Liver (tissue), 8 donors: ENCODE measurements at regions not wholly inside any gene's neighbourhood (a gene's known extent, or its start where the extent isn't known, plus 50 kb on each side); places are given as distances from the start of the nearest gene placed in this dataset.

Source experiments
- DNase-seq: peaks from one replicate; pipeline ENCODE4 v3.0.0-alpha.2; 2017; ENCODE audit warnings: low spot score
- H3K27ac ChIP-seq, 2 donors: one replicate each; pipeline ENCODE4 v1.7.0; 2013; ENCODE audit warnings: inconsistent platforms in 2 of 2, low read length in 2 of 2, control low read depth in 1 of 2, low read depth in 1 of 2, mild to moderate bottlenecking in 1 of 2
- H3K27me3 ChIP-seq, 4 donors: one replicate each; pipeline versions ENCODE4 v1.6.1 to v1.7.0; 2013; ENCODE audit warnings: low read length in 3 of 4, inconsistent platforms in 1 of 4, mild to moderate bottlenecking in 1 of 4, moderate library complexity in 1 of 4; ENCODE audit not compliant: control insufficient read depth in 4 of 4, insufficient read depth in 4 of 4
- H3K36me3 ChIP-seq, 4 donors: one replicate each; pipeline versions ENCODE4 v1.6.1 to v1.7.0; 2013; ENCODE audit warnings: low read length in 3 of 4, mild to moderate bottlenecking in 3 of 4, low read depth in 1 of 4, moderate library complexity in 1 of 4; ENCODE audit not compliant: control insufficient read depth in 4 of 4, insufficient read depth in 3 of 4
- H3K4me1 ChIP-seq, 4 donors: one replicate each; pipeline versions ENCODE4 v1.6.1 to v1.7.0; 2013; ENCODE audit warnings: low read length in 3 of 4, mild to moderate bottlenecking in 3 of 4, moderate library complexity in 1 of 4; ENCODE audit not compliant: control insufficient read depth in 4 of 4, insufficient read depth in 4 of 4
- H3K4me3 ChIP-seq, 3 donors: one replicate each; pipeline versions ENCODE4 v1.6.1 to v1.7.0; 2013; ENCODE audit warnings: low read length in 3 of 3, control low read depth in 1 of 3, low read depth in 1 of 3, mild to moderate bottlenecking in 1 of 3
- H3K9ac ChIP-seq, 2 donors: one replicate each; pipeline ENCODE4 v1.7.0; 2013; ENCODE audit warnings: low read length in 2 of 2, mild to moderate bottlenecking in 2 of 2, moderate library complexity in 2 of 2, control low read depth in 1 of 2, low read depth in 1 of 2
- H3K9me3 ChIP-seq, 4 donors: one replicate each; pipeline versions ENCODE4 v1.6.1 to v1.7.0; 2013; ENCODE audit warnings: low read length in 3 of 4; ENCODE audit not compliant: control insufficient read depth in 4 of 4
- EGR1 ChIP-seq, 2 donors: IDR thresholded peaks; 2 replicates each; pipeline ENCODE4 v1.6.1; 2016 to 2018; ENCODE audit warnings: antibody characterized with exemption in 2 of 2, low read depth in 2 of 2
- FOXA1 ChIP-seq: IDR thresholded peaks from 2 replicates; pipeline ENCODE4 v1.6.1; 2016; ENCODE audit warnings: antibody characterized with exemption
- FOXA2 ChIP-seq: IDR thresholded peaks from 2 replicates; pipeline ENCODE4 v1.6.1; 2016; ENCODE audit warnings: antibody characterized with exemption
- GABPA ChIP-seq, 2 donors: IDR thresholded peaks in 1 of 2; conservative IDR thresholded peaks in 1 of 2; 2 replicates each; pipeline ENCODE4 v1.6.1; 2016; ENCODE audit warnings: antibody characterized with exemption in 2 of 2, mild to moderate bottlenecking in 1 of 2, moderate library complexity in 1 of 2
- HNF4G ChIP-seq: IDR thresholded peaks from 2 replicates; pipeline ENCODE4 v1.6.1; 2016; ENCODE audit warnings: antibody characterized with exemption
- RAD21 ChIP-seq, 2 donors: IDR thresholded peaks; 2 replicates each; pipeline ENCODE4 v1.6.1; 2016; ENCODE audit warnings: antibody characterized with exemption in 2 of 2, mild to moderate bottlenecking in 2 of 2
- RXRA ChIP-seq, 2 donors: IDR thresholded peaks; 2 replicates each; pipeline ENCODE4 v1.6.1; 2017 to 2018; ENCODE audit warnings: antibody characterized with exemption in 2 of 2, mild to moderate bottlenecking in 1 of 2
- SP1 ChIP-seq: IDR thresholded peaks from 2 replicates; pipeline ENCODE4 v1.6.1; 2018; ENCODE audit warnings: antibody characterized with exemption, mild to moderate bottlenecking
- TAF1 ChIP-seq: conservative IDR thresholded peaks from 2 replicates; pipeline ENCODE4 v1.6.1; 2016; ENCODE audit warnings: antibody characterized with exemption, mild to moderate bottlenecking
- YY1 ChIP-seq: IDR thresholded peaks from 2 replicates; pipeline ENCODE4 v1.6.1; 2016; ENCODE audit warnings: antibody characterized with exemption, mild to moderate bottlenecking
- WGBS: extraction: QIAGEN DNeasy Blood & Tissue Kit; methylation state at CpG from one replicate; pipeline ENCODE4 v1.1.7; 2013; 5-methylcytosine and 5-hydroxymethylcytosine counted together
- TF ChIP-seq, protein P1 (sequence below): fragments of 150-350 bp; IDR thresholded peaks from 2 replicates; pipeline ENCODE4 v1.5.1; 2017; ENCODE audit warnings: improper control_type of control experiment, low read depth, low read length; ENCODE audit not compliant: missing input control
- TF ChIP-seq, protein P2 (sequence below): IDR thresholded peaks from 2 replicates; pipeline ENCODE4 v1.6.1; 2016; ENCODE audit warnings: antibody characterized with exemption, mild to moderate bottlenecking
- TF ChIP-seq, protein P3 (sequence below): IDR thresholded peaks from 2 replicates; pipeline ENCODE4 v1.6.1; 2016; ENCODE audit warnings: antibody characterized with exemption
- TF ChIP-seq, protein P4 (sequence below): IDR thresholded peaks from 2 replicates; pipeline ENCODE4 v1.6.1; 2016; ENCODE audit warnings: antibody characterized with exemption
- donor health status: healthy.
- donor health status: healthy.
- donor health status: healthy.
- donor health status: healthy.
- donor health status: healthy.

DNA sequence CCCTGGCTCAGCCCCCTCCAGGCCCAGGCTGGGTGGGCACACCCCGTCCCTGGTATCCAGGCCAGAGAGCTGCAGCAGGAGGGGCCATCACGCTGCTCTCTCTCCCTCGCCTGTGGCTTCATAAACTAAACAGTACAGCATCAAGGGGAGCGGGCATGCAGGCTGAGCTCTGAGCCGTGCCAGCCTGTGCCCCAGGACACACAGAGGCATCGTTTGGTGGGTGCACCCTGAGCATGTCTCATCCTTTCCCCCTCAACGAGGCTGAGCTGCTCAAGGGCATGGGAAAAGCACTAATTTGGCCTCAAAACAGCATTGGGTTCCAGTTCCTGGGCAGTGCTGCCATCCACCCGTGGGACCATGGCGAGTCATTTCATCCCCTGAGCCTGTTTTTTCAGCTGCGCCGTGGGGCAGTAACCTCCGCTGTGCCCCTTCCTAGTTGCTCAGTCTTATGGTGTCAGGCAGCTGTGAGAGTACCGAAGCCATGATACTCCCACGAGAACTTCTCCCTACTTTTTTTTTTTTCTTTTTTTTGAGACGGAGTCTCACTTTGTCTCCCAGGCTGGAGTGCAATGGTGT, 79.6 kb downstream of the CPN2 start:
- no peak for DNase-seq
- no peak for TF ChIP-seq SP1
- TF ChIP-seq FOXA2, result peak; percentile 3
- Histone ChIP-seq H3K4me3 (no peak overlapping the region), H3K4me1 (peaks cover 17 to 37% (median 26%) of the 10 kb centered on the region in 4 donors), H3K36me3 (no peaks in the 10 kb centered on the region), H3K27me3 (no peaks in the 10 kb centered on the region), H3K9ac (peak overlapping the region in 1 of 2 donors; percentile 11), H3K27ac (peak overlapping the region; percentile 84 to 96), H3K9me3 (no peaks in the 10 kb centered on the region)
- WGBS, result 59% methylated on average over 15 of the region's 15 CpGs

DNA sequence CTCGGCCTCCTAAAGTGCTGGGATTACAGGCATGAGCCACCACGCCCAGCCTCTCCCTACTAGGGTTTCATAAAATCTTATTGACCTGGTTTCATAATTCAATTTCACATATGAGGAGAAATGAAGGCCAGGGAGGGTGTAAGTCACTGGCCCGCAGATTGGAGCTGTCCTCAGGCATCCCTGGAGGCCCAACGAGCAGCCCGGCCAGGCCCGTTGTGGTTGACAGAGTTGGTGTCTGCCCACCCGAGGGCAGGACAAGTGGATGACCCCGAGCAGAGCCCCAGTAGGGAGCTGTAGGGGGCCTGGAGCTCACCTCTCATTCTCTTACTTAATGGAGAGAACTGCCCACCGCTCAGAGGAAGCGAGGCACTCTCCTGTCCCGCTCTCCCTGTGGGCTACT, 78.9 kb downstream of the CPN2 start:
- peaks cover 19 to 43% (median 31%) of the 10 kb centered on the region in 4 donors for H3K4me1 ChIP-seq

More for the DNA sequence above, 78.9 kb downstream of the CPN2 start:
- no peaks in the 10 kb centered on the region for H3K9me3 ChIP-seq
- H3K4me3 ChIP-seq, result no peak overlapping the region
- H3K27me3 ChIP-seq, result no peaks in the 10 kb centered on the region
- H3K27ac ChIP-seq, result peak overlapping the region in 1 of 2 donors; percentile 84
- 95% methylated on average over 11 of the region's 11 CpGs for WGBS
- H3K9ac ChIP-seq, result no peak overlapping the region
- no peaks in the 10 kb centered on the region for H3K36me3 ChIP-seq
- DNase-seq, result no peak
- TF ChIP-seq, protein P1, sequence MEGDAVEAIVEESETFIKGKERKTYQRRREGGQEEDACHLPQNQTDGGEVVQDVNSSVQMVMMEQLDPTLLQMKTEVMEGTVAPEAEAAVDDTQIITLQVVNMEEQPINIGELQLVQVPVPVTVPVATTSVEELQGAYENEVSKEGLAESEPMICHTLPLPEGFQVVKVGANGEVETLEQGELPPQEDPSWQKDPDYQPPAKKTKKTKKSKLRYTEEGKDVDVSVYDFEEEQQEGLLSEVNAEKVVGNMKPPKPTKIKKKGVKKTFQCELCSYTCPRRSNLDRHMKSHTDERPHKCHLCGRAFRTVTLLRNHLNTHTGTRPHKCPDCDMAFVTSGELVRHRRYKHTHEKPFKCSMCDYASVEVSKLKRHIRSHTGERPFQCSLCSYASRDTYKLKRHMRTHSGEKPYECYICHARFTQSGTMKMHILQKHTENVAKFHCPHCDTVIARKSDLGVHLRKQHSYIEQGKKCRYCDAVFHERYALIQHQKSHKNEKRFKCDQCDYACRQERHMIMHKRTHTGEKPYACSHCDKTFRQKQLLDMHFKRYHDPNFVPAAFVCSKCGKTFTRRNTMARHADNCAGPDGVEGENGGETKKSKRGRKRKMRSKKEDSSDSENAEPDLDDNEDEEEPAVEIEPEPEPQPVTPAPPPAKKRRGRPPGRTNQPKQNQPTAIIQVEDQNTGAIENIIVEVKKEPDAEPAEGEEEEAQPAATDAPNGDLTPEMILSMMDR, result no peak
- no peak for TF ChIP-seq RAD21 (IDR thresholded peaks at IDR 0.05)
- TF ChIP-seq RXRA (IDR thresholded peaks at IDR 0.05), result no peak
- no peak for TF ChIP-seq EGR1 (IDR thresholded peaks at IDR 0.05; ENCODE audit: low read depth in 2 of 2)
- TF ChIP-seq, protein P2, sequence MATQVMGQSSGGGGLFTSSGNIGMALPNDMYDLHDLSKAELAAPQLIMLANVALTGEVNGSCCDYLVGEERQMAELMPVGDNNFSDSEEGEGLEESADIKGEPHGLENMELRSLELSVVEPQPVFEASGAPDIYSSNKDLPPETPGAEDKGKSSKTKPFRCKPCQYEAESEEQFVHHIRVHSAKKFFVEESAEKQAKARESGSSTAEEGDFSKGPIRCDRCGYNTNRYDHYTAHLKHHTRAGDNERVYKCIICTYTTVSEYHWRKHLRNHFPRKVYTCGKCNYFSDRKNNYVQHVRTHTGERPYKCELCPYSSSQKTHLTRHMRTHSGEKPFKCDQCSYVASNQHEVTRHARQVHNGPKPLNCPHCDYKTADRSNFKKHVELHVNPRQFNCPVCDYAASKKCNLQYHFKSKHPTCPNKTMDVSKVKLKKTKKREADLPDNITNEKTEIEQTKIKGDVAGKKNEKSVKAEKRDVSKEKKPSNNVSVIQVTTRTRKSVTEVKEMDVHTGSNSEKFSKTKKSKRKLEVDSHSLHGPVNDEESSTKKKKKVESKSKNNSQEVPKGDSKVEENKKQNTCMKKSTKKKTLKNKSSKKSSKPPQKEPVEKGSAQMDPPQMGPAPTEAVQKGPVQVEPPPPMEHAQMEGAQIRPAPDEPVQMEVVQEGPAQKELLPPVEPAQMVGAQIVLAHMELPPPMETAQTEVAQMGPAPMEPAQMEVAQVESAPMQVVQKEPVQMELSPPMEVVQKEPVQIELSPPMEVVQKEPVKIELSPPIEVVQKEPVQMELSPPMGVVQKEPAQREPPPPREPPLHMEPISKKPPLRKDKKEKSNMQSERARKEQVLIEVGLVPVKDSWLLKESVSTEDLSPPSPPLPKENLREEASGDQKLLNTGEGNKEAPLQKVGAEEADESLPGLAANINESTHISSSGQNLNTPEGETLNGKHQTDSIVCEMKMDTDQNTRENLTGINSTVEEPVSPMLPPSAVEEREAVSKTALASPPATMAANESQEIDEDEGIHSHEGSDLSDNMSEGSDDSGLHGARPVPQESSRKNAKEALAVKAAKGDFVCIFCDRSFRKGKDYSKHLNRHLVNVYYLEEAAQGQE, result no peak
- TF ChIP-seq SP1, result no peak
- TF ChIP-seq, protein P3, sequence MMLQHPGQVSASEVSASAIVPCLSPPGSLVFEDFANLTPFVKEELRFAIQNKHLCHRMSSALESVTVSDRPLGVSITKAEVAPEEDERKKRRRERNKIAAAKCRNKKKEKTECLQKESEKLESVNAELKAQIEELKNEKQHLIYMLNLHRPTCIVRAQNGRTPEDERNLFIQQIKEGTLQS, result no peak
- no peak for TF ChIP-seq FOXA2
- TF ChIP-seq, protein P4, sequence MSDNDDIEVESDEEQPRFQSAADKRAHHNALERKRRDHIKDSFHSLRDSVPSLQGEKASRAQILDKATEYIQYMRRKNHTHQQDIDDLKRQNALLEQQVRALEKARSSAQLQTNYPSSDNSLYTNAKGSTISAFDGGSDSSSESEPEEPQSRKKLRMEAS, result no peak
- TF ChIP-seq TAF1, result no peak
- TF ChIP-seq HNF4G, result no peak
- TF ChIP-seq YY1, result no peak
- TF ChIP-seq FOXA1, result no peak
- no peak for TF ChIP-seq GABPA (IDR thresholded peaks at IDR 0.05 in 1 of 2, conservative IDR thresholded peaks at IDR 0.05 in 1 of 2)
